ENCODE measurements at regions not wholly inside any gene's neighbourhood (a gene's known extent, or its start where the extent isn't known, plus 50 kb on each side); places are given as distances from the start of the nearest gene placed in this dataset.

- Histone ChIP-seq H3K27ac (ENCODE audit: low read depth, low read length) (no peak overlapping the region), H3K27me3 (ENCODE audit: insufficient read depth, low read length, poor library complexity) (no peaks in the 10 kb centered on the region), H2BK120ac (ENCODE audit: low read depth, low read length) (no peak overlapping the region), H2BK5ac (ENCODE audit: low read length) (no peak overlapping the region), H3K4me1 (ENCODE audit: control insufficient read depth, low read depth, low read length) (no peaks in the 10 kb centered on the region), H2BK15ac (replicated peaks; ENCODE audit: low read depth) (no peak overlapping the region), H3K79me1 (ENCODE audit: low read length) (no peaks in the 10 kb centered on the region), H3K4ac (ENCODE audit: low read depth, low read length) (no peak overlapping the region), H3K18ac (ENCODE audit: low read length) (no peak overlapping the region), H3K36me3 (ENCODE audit: control insufficient read depth, insufficient read depth, low read length) (no peaks in the 10 kb centered on the region), H4K8ac (ENCODE audit: low read depth, low read length) (no peak overlapping the region), H3K4me3 (ENCODE audit: low read length) (no peak overlapping the region), H3K56ac (ENCODE audit: low read length) (no peak overlapping the region), H2AK5ac (ENCODE audit: low read length) (no peak overlapping the region), H3K4me2 (ENCODE audit: low read length) (no peak overlapping the region), H4K5ac (ENCODE audit: low read length) (no peak overlapping the region), H3K23ac (ENCODE audit: low read length) (no peak overlapping the region), H3K79me2 (ENCODE audit: control insufficient read depth, insufficient read depth, low read length) (no peaks in the 10 kb centered on the region), H3K9ac (ENCODE audit: low read length) (no peak overlapping the region)
- DNase-seq: no peak
- no CpG with 5 or more reads among the region's 5 CpGs for WGBS (ENCODE audit: extremely low coverage, insufficient coverage, low lambda C conversion rate)
Measured at GRCh38 chr3:87125116-87125515, 102.0 kb upstream of the CHMP2B start.

GRCh38 chr3:87122766-87123165, 104.3 kb upstream of the CHMP2B start:
- Histone ChIP-seq H3K27me3 (ENCODE audit: insufficient read depth, low read length, poor library complexity) (no peaks in the 10 kb centered on the region), H3K4me1 (ENCODE audit: control insufficient read depth, low read depth, low read length) (no peaks in the 10 kb centered on the region), H3K4ac (ENCODE audit: low read depth, low read length) (no peak overlapping the region), H3K18ac (ENCODE audit: low read length) (no peak overlapping the region), H4K8ac (ENCODE audit: low read depth, low read length) (no peak overlapping the region), H3K79me1 (ENCODE audit: low read length) (no peaks in the 10 kb centered on the region), H3K4me2 (ENCODE audit: low read length) (no peak overlapping the region), H3K56ac (ENCODE audit: low read length) (no peak overlapping the region), H4K5ac (ENCODE audit: low read length) (no peak overlapping the region), H2AK5ac (ENCODE audit: low read length) (no peak overlapping the region), H3K4me3 (ENCODE audit: low read length) (no peak overlapping the region), H3K36me3 (ENCODE audit: control insufficient read depth, insufficient read depth, low read length) (no peaks in the 10 kb centered on the region), H2BK5ac (ENCODE audit: low read length) (no peak overlapping the region), H3K23ac (ENCODE audit: low read length) (no peak overlapping the region), H3K79me2 (ENCODE audit: control insufficient read depth, insufficient read depth, low read length) (no peaks in the 10 kb centered on the region), H3K27ac (ENCODE audit: low read depth, low read length) (no peak overlapping the region), H2BK120ac (ENCODE audit: low read depth, low read length) (no peak overlapping the region), H3K9ac (ENCODE audit: low read length) (no peak overlapping the region), H2BK15ac (replicated peaks; ENCODE audit: low read depth) (no peak overlapping the region)
- no peak for DNase-seq

GRCh38 chr3:87121856-87122255, 105.3 kb upstream of the CHMP2B start:
- Histone ChIP-seq H2BK5ac (ENCODE audit: low read length) (no peak overlapping the region), H3K36me3 (ENCODE audit: control insufficient read depth, insufficient read depth, low read length) (no peaks in the 10 kb centered on the region), H3K79me2 (ENCODE audit: control insufficient read depth, insufficient read depth, low read length) (no peaks in the 10 kb centered on the region), H3K9ac (ENCODE audit: low read length) (no peak overlapping the region), H3K18ac (ENCODE audit: low read length) (no peak overlapping the region), H3K4ac (ENCODE audit: low read depth, low read length) (no peak overlapping the region), H4K8ac (ENCODE audit: low read depth, low read length) (no peak overlapping the region), H3K23ac (ENCODE audit: low read length) (no peak overlapping the region), H3K27ac (ENCODE audit: low read depth, low read length) (no peak overlapping the region), H2AK5ac (ENCODE audit: low read length) (no peak overlapping the region), H2BK120ac (ENCODE audit: low read depth, low read length) (no peak overlapping the region), H3K56ac (ENCODE audit: low read length) (no peak overlapping the region), H2BK15ac (replicated peaks; ENCODE audit: low read depth) (no peak overlapping the region), H3K4me1 (ENCODE audit: control insufficient read depth, low read depth, low read length) (no peaks in the 10 kb centered on the region), H3K4me3 (ENCODE audit: low read length) (no peak overlapping the region), H3K79me1 (ENCODE audit: low read length) (no peaks in the 10 kb centered on the region), H3K27me3 (ENCODE audit: insufficient read depth, low read length, poor library complexity) (no peaks in the 10 kb centered on the region), H3K4me2 (ENCODE audit: low read length) (no peak overlapping the region), H4K5ac (ENCODE audit: low read length) (no peak overlapping the region)
- DNase-seq: no peak
- WGBS (ENCODE audit: extremely low coverage, insufficient coverage, low lambda C conversion rate): no CpG with 5 or more reads among the region's 2 CpGs

GRCh38 chr3:87120881-87121280, 106.2 kb upstream of the CHMP2B start:
- Histone ChIP-seq H3K27ac (ENCODE audit: low read depth, low read length) (no peak overlapping the region), H4K8ac (ENCODE audit: low read depth, low read length) (no peak overlapping the region), H3K4me2 (ENCODE audit: low read length) (no peak overlapping the region), H3K4me1 (ENCODE audit: control insufficient read depth, low read depth, low read length) (no peaks in the 10 kb centered on the region), H3K23ac (ENCODE audit: low read length) (no peak overlapping the region), H3K79me1 (ENCODE audit: low read length) (no peaks in the 10 kb centered on the region), H3K4me3 (ENCODE audit: low read length) (no peak overlapping the region), H3K79me2 (ENCODE audit: control insufficient read depth, insufficient read depth, low read length) (no peaks in the 10 kb centered on the region), H3K36me3 (ENCODE audit: control insufficient read depth, insufficient read depth, low read length) (no peaks in the 10 kb centered on the region), H2AK5ac (ENCODE audit: low read length) (no peak overlapping the region), H2BK5ac (ENCODE audit: low read length) (no peak overlapping the region), H2BK15ac (replicated peaks; ENCODE audit: low read depth) (no peak overlapping the region), H3K56ac (ENCODE audit: low read length) (no peak overlapping the region), H4K5ac (ENCODE audit: low read length) (no peak overlapping the region), H2BK120ac (ENCODE audit: low read depth, low read length) (no peak overlapping the region), H3K9ac (ENCODE audit: low read length) (no peak overlapping the region), H3K4ac (ENCODE audit: low read depth, low read length) (no peak overlapping the region), H3K27me3 (ENCODE audit: insufficient read depth, low read length, poor library complexity) (no peaks in the 10 kb centered on the region), H3K18ac (ENCODE audit: low read length) (no peak overlapping the region)
- no CpG with 5 or more reads among the region's 2 CpGs for WGBS (ENCODE audit: extremely low coverage, insufficient coverage, low lambda C conversion rate)
- peak; percentile 30 for DNase-seq

GRCh38 chr3:87120236-87120635, 106.9 kb upstream of the CHMP2B start:
- no peaks in the 10 kb centered on the region for H3K4me1 ChIP-seq (ENCODE audit: control insufficient read depth, low read depth, low read length)
- WGBS (ENCODE audit: extremely low coverage, insufficient coverage, low lambda C conversion rate): no CpG with 5 or more reads among the region's 1 CpG

GRCh38 chr3:87109465-87109864, 117.6 kb upstream of the CHMP2B start:
- Histone ChIP-seq H4K5ac (ENCODE audit: low read length) (no peak overlapping the region), H3K18ac (ENCODE audit: low read length) (no peak overlapping the region), H3K79me2 (ENCODE audit: control insufficient read depth, insufficient read depth, low read length) (no peaks in the 10 kb centered on the region), H3K4ac (ENCODE audit: low read depth, low read length) (no peak overlapping the region), H4K8ac (ENCODE audit: low read depth, low read length) (no peak overlapping the region), H3K79me1 (ENCODE audit: low read length) (no peaks in the 10 kb centered on the region), H2BK5ac (ENCODE audit: low read length) (no peak overlapping the region), H2BK15ac (replicated peaks; ENCODE audit: low read depth) (no peak overlapping the region), H3K27ac (ENCODE audit: low read depth, low read length) (no peak overlapping the region), H3K23ac (ENCODE audit: low read length) (no peak overlapping the region), H3K36me3 (ENCODE audit: control insufficient read depth, insufficient read depth, low read length) (no peaks in the 10 kb centered on the region), H3K56ac (ENCODE audit: low read length) (no peak overlapping the region), H2BK120ac (ENCODE audit: low read depth, low read length) (no peak overlapping the region), H2AK5ac (ENCODE audit: low read length) (no peak overlapping the region), H3K9ac (ENCODE audit: low read length) (no peak overlapping the region), H3K4me1 (ENCODE audit: control insufficient read depth, low read depth, low read length) (no peaks in the 10 kb centered on the region), H3K27me3 (ENCODE audit: insufficient read depth, low read length, poor library complexity) (no peaks in the 10 kb centered on the region), H3K4me3 (ENCODE audit: low read length) (no peak overlapping the region), H3K4me2 (ENCODE audit: low read length) (no peak overlapping the region)
- no peak for DNase-seq
- WGBS (ENCODE audit: extremely low coverage, insufficient coverage, low lambda C conversion rate): no CpG with 5 or more reads among the region's 1 CpG

More at GRCh38 chr3:87120236-87120635, 106.9 kb upstream of the CHMP2B start:
- Histone ChIP-seq H3K27me3 (ENCODE audit: insufficient read depth, low read length, poor library complexity) (no peaks in the 10 kb centered on the region), H3K4me3 (ENCODE audit: low read length) (no peak overlapping the region), H2BK120ac (ENCODE audit: low read depth, low read length) (no peak overlapping the region), H2AK5ac (ENCODE audit: low read length) (no peak overlapping the region), H3K9ac (ENCODE audit: low read length) (no peak overlapping the region), H3K4ac (ENCODE audit: low read depth, low read length) (no peak overlapping the region), H3K79me2 (ENCODE audit: control insufficient read depth, insufficient read depth, low read length) (no peaks in the 10 kb centered on the region), H3K23ac (ENCODE audit: low read length) (no peak overlapping the region), H3K4me2 (ENCODE audit: low read length) (no peak overlapping the region), H3K56ac (ENCODE audit: low read length) (no peak overlapping the region), H2BK5ac (ENCODE audit: low read length) (no peak overlapping the region), H4K8ac (ENCODE audit: low read depth, low read length) (no peak overlapping the region), H3K36me3 (ENCODE audit: control insufficient read depth, insufficient read depth, low read length) (no peaks in the 10 kb centered on the region), H2BK15ac (replicated peaks; ENCODE audit: low read depth) (no peak overlapping the region), H4K5ac (ENCODE audit: low read length) (no peak overlapping the region), H3K27ac (ENCODE audit: low read depth, low read length) (no peak overlapping the region), H3K18ac (ENCODE audit: low read length) (no peak overlapping the region), H3K79me1 (ENCODE audit: low read length) (no peaks in the 10 kb centered on the region)
- no peak for DNase-seq
